Forelimb muscle (tissue), 1 donor: ENCODE measurements at regions not wholly inside any gene's neighbourhood (a gene's known extent, or its start where the extent isn't known, plus 50 kb on each side); places are given as distances from the start of the nearest gene placed in this dataset.

Source experiments
- DNase-seq: peaks from one replicate; pipeline ENCODE4 v3.0.0-alpha.2; 2013; ENCODE audit warnings: low read depth

GRCh38 chr1:29845910-29846309 lies 609.6 kb downstream of the PTPRU start:
- no peak for DNase-seq

DNA sequence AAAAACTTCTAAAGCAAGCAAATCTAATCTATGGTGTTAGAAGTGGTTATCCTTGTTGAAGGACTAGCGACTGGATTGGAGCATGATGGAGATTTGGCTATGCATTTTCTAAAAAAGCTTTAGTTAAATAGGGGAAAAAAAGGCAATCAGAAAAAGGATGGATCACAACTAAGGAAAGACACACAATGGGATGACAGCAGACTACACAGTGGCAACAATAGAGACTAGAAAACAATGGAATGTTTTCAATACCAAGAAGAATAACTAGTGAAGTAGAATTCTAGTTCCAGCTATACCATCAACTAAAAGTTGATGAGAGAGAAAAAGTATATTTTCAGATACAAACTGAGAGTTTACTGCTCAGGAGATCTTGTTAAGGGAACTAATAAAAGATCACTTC lies 605.8 kb downstream of the PTPRU start:
- no peak for DNase-seq

- no peak for DNase-seq
Measured at GRCh38 chr1:29839726-29840125, 603.4 kb downstream of the PTPRU start.

GRCh38 chr1:29838738-29839320 lies 602.5 kb downstream of the PTPRU start:
- DNase-seq: no peak

- no peak for DNase-seq
Measured at GRCh38 chr1:29836651-29837646, 600.6 kb downstream of the PTPRU start.

- no peak for DNase-seq
Measured at GRCh38 chr1:29835874-29836273, 599.6 kb downstream of the PTPRU start.

DNA sequence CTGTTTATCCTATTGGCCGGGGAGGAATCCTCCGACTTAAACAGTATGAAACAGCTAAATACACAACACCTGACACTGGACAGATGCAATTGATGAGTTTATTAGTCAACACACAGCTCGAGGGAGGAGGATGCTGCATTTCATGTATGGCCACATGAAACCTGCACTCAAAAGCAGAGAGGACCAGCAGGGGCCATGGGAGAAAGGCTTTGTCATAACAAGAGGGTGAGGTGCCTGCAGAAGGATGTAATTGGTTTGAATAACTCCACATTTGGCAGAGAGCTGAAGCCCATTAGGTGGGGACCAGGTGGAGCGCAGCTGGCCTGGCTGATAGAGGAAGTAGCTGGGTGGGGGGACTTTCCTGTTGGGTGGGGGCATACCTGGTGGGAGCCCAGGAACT lies 599.1 kb downstream of the PTPRU start:
- DNase-seq: no peak

DNA sequence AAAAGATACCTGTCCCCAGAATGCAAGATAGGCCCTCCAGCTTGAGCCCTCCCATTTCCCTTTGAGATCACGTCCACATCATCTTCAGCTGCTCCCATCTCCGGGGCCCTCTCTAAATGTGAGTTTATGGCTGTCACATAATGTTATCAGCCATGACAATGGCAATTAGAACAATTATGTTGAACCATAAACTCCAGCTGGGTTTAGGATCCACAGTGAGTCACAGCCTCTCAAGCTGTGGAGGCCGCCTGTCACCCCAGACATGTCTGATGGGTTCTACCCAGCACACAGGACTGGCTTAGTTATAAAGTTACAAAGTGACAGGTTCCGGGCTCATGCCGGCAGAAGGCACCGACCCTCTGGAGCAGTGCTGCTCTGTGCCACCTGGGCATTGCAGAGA lies 597.3 kb downstream of the PTPRU start:
- no peak for DNase-seq

DNA sequence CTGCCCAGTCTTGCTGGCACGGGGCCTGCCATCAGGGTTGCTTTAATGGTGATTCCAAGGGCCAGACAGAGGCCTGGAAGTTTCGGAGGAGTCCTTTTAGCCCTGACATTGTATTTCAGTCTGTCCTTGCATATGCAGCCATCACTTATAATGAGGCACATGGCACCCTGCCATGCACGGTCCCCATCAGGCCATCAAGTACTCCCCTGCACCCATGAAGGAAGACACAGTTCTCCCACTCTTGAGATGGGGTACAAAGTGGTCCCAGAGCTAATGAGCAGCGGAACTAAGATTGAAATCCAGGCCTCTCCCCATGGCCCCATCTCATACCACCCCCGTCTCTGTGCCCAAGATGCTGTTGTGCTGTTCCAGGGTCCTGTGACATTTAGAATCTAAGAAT lies 596.6 kb downstream of the PTPRU start:
- no peak for DNase-seq

DNA sequence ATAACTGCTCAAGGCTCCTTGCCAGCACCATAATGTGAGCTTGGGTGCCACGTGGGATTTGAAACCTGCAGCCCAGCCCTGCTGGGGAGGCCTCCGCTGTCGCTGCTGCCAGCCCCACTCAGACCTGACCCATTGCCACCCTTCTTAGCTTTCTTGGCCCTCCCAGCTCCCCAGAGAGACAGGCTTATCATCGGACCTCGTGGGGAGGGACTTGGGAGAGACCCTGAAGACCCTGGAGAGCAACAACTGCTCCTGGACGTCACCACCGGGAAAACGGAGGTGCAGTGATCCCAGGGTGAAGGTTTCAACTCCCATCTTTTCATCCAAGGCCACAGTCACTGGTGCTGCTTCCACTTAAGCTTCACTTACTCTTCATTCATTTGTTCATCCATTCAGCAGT lies 596.1 kb downstream of the PTPRU start:
- DNase-seq: no peak

- DNase-seq: no peak
Measured at GRCh38 chr1:29831500-29832117, 595.3 kb downstream of the PTPRU start.

- no peak for DNase-seq
Measured at GRCh38 chr1:29830916-29831315, 594.6 kb downstream of the PTPRU start.

GRCh38 chr1:29830383-29830782 lies 594.1 kb downstream of the PTPRU start:
- DNase-seq: no peak

GRCh38 chr1:29829448-29830344 lies 593.4 kb downstream of the PTPRU start:
- no peak for DNase-seq

GRCh38 chr1:29828526-29829447 lies 592.5 kb downstream of the PTPRU start:
- DNase-seq: no peak

GRCh38 chr1:29827801-29828525 lies 591.6 kb downstream of the PTPRU start:
- DNase-seq: no peak

DNA sequence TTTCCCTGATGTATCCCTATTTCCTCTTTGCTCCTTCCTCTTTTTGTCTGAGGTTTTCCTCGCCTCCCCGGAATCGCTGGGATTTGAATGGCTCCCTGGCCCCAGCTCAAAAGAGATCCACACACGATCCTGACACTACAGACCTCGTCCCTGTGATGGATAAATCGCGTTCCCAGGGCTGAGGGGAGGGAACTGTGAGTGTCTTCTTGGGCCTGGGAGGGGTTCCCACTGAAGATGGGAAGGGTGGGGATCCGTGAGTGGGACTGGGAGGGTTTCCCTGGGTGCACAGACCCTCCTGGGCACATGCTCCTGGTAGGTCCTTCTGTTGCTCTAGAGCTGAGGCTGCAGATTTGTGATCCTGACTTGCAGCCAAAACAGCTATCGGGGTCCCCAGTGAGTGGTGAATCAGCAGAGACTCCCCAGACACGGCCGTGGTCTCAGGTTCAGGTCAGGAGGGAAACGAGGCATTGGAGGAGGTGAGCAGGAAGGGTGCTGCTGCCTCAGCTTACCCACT lies 591.0 kb downstream of the PTPRU start:
- DNase-seq: no peak

GRCh38 chr1:29826646-29827045 lies 590.3 kb downstream of the PTPRU start:
- no peak for DNase-seq

GRCh38 chr1:29825941-29826415 lies 589.7 kb downstream of the PTPRU start:
- no peak for DNase-seq
